Neural cell (in vitro differentiated cells): ENCODE measurements at regions not wholly inside any gene's neighbourhood (a gene's known extent, or its start where the extent isn't known, plus 50 kb on each side); places are given as distances from the start of the nearest gene placed in this dataset.

Experiments used
- EZH2 ChIP-seq: fragments of 200-600, 300-800 bp; shearing (Covaris generic), sonication (generic); IDR thresholded peaks from 2 replicates; pipeline ENCODE4 v1.6.1; 2014; ENCODE audit warnings: antibody characterized with exemption, low read length, borderline replicate concordance, mild to moderate bottlenecking; ENCODE audit not compliant: insufficient read depth, poor library complexity, severe bottlenecking
- MXI1 ChIP-seq: fragments of 450-650 bp; conservative IDR thresholded peaks from 2 replicates; pipeline ENCODE4 v1.6.1; 2014; ENCODE audit warnings: antibody characterized with exemption, mild to moderate bottlenecking; ENCODE audit not compliant: poor library complexity, severe bottlenecking
- RAD21 ChIP-seq: fragments of 450-650 bp; conservative IDR thresholded peaks from 2 replicates; pipeline ENCODE4 v1.6.1; 2014; ENCODE audit warnings: antibody characterized with exemption, mild to moderate bottlenecking, moderate library complexity
- SMC3 ChIP-seq: fragments of 450-650 bp; conservative IDR thresholded peaks from 2 replicates; pipeline ENCODE4 v1.6.1; 2014; ENCODE audit warnings: antibody characterized with exemption, mild to moderate bottlenecking, moderate library complexity; ENCODE audit not compliant: poor library complexity
- TAF1 ChIP-seq: IDR thresholded peaks from 2 replicates; pipeline ENCODE4 v1.6.1; 2012; ENCODE audit warnings: low read depth
- TF ChIP-seq, protein P1 (sequence below): fragments of 450-650 bp; IDR thresholded peaks from 2 replicates; pipeline ENCODE4 v1.5.1; 2014; ENCODE audit warnings: antibody characterized with exemption, mild to moderate bottlenecking, moderate library complexity; ENCODE audit not compliant: poor library complexity, severe bottlenecking
- TF ChIP-seq, protein P2 (sequence below): IDR thresholded peaks from 2 replicates; pipeline ENCODE4 v1.6.1; 2012; ENCODE audit warnings: borderline replicate concordance

GRCh38 chr6:66361886-66362285 is 654.9 kb upstream of the EYS start:
- TF ChIP-seq, protein P1, sequence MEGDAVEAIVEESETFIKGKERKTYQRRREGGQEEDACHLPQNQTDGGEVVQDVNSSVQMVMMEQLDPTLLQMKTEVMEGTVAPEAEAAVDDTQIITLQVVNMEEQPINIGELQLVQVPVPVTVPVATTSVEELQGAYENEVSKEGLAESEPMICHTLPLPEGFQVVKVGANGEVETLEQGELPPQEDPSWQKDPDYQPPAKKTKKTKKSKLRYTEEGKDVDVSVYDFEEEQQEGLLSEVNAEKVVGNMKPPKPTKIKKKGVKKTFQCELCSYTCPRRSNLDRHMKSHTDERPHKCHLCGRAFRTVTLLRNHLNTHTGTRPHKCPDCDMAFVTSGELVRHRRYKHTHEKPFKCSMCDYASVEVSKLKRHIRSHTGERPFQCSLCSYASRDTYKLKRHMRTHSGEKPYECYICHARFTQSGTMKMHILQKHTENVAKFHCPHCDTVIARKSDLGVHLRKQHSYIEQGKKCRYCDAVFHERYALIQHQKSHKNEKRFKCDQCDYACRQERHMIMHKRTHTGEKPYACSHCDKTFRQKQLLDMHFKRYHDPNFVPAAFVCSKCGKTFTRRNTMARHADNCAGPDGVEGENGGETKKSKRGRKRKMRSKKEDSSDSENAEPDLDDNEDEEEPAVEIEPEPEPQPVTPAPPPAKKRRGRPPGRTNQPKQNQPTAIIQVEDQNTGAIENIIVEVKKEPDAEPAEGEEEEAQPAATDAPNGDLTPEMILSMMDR, result no peak
- TF ChIP-seq SMC3 (no peak), EZH2 (no peak), TAF1 (no peak), RAD21 (no peak), MXI1 (no peak)
- TF ChIP-seq, protein P2, sequence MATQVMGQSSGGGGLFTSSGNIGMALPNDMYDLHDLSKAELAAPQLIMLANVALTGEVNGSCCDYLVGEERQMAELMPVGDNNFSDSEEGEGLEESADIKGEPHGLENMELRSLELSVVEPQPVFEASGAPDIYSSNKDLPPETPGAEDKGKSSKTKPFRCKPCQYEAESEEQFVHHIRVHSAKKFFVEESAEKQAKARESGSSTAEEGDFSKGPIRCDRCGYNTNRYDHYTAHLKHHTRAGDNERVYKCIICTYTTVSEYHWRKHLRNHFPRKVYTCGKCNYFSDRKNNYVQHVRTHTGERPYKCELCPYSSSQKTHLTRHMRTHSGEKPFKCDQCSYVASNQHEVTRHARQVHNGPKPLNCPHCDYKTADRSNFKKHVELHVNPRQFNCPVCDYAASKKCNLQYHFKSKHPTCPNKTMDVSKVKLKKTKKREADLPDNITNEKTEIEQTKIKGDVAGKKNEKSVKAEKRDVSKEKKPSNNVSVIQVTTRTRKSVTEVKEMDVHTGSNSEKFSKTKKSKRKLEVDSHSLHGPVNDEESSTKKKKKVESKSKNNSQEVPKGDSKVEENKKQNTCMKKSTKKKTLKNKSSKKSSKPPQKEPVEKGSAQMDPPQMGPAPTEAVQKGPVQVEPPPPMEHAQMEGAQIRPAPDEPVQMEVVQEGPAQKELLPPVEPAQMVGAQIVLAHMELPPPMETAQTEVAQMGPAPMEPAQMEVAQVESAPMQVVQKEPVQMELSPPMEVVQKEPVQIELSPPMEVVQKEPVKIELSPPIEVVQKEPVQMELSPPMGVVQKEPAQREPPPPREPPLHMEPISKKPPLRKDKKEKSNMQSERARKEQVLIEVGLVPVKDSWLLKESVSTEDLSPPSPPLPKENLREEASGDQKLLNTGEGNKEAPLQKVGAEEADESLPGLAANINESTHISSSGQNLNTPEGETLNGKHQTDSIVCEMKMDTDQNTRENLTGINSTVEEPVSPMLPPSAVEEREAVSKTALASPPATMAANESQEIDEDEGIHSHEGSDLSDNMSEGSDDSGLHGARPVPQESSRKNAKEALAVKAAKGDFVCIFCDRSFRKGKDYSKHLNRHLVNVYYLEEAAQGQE, result no peak
